Type B pancreatic cell (in vitro differentiated cells): ENCODE measurements at regions not wholly inside any gene's neighbourhood (a gene's known extent, or its start where the extent isn't known, plus 50 kb on each side); places are given as distances from the start of the nearest gene placed in this dataset.
"Not testable (repeated sequence)": the region's sequence is repeated elsewhere in the genome, so short reads cannot be mapped to it uniquely, and the experiment has no call there.

Source experiments
- DNase-seq: peaks from one replicate; pipeline ENCODE4 v3.0.0; 2021; ENCODE audit warnings: mixed read lengths; ENCODE audit not compliant: unreplicated experiment; ENCODE audit errors: extremely low spot score
- H3K27ac Mint-ChIP-seq: 2 replicates; pipeline ENCODE4 v1.8.0; 2021; ENCODE audit warnings: mild to moderate bottlenecking, mixed read lengths
- H3K27me3 Mint-ChIP-seq: 2 replicates; pipeline ENCODE4 v1.8.0; 2021; ENCODE audit warnings: mixed read lengths
- H3K36me3 Mint-ChIP-seq: 2 replicates; pipeline ENCODE4 v1.8.0; 2021; ENCODE audit warnings: mixed read lengths
- H3K4me1 Mint-ChIP-seq: one replicate; pipeline ENCODE4 v1.8.0; 2021; ENCODE audit warnings: mixed read lengths; ENCODE audit not compliant: unreplicated experiment
- H3K4me3 Mint-ChIP-seq: 2 replicates; pipeline ENCODE4 v1.8.0; 2021; ENCODE audit warnings: mild to moderate bottlenecking, mixed read lengths
- H3K9me3 Mint-ChIP-seq: 2 replicates; pipeline ENCODE4 v1.8.0; 2021; ENCODE audit warnings: mixed read lengths
- CTCF ChIP-seq: fragments of 200-600 bp; sonication (generic); conservative IDR thresholded peaks from 2 replicates; pipeline ENCODE4 v1.5.0; 2021; ENCODE audit warnings: antibody characterized with exemption, mild to moderate bottlenecking

- H3K27me3 Mint-ChIP-seq, result peaks cover 27% of the 10 kb centered on the region
- no peak overlapping the region for H3K27ac Mint-ChIP-seq
- no peaks in the 10 kb centered on the region for H3K9me3 Mint-ChIP-seq
- no peaks in the 10 kb centered on the region for H3K4me1 Mint-ChIP-seq
- no peak for TF ChIP-seq CTCF
- DNase-seq, result no peak
- no peaks in the 10 kb centered on the region for H3K36me3 Mint-ChIP-seq
- H3K4me3 Mint-ChIP-seq, result no peak overlapping the region
Observed at GRCh38 chr4:129282293-129282692, 186.3 kb downstream of the C4orf33 start.

GRCh38 chr4:129292194-129292593 is 196.2 kb downstream of the C4orf33 start:
- H3K27me3 Mint-ChIP-seq, result peaks cover 48% of the 10 kb centered on the region
- not testable (repeated sequence) for DNase-seq, H3K36me3 Mint-ChIP-seq, H3K27ac Mint-ChIP-seq, H3K4me3 Mint-ChIP-seq, H3K9me3 Mint-ChIP-seq, H3K4me1 Mint-ChIP-seq

GRCh38 chr4:129314781-129315180 is 218.8 kb downstream of the C4orf33 start:
- Mint-ChIP-seq H3K27ac (no peak overlapping the region), H3K36me3 (no peaks in the 10 kb centered on the region), H3K27me3 (no peaks in the 10 kb centered on the region), H3K4me3 (no peak overlapping the region), H3K4me1 (no peaks in the 10 kb centered on the region), H3K9me3 (no peaks in the 10 kb centered on the region)
- TF ChIP-seq CTCF, result no peak
- no peak for DNase-seq

GRCh38 chr4:129322920-129323319 is 227.0 kb downstream of the C4orf33 start:
- no peak for DNase-seq
- H3K27ac Mint-ChIP-seq, result no peak overlapping the region
- H3K4me3 Mint-ChIP-seq, result no peak overlapping the region
- no peaks in the 10 kb centered on the region for H3K9me3 Mint-ChIP-seq
- H3K36me3 Mint-ChIP-seq, result no peaks in the 10 kb centered on the region
- TF ChIP-seq CTCF, result no peak
- H3K4me1 Mint-ChIP-seq, result peaks cover 7% of the 10 kb centered on the region
- peaks cover 25% of the 10 kb centered on the region for H3K27me3 Mint-ChIP-seq

- Mint-ChIP-seq H3K4me3 (no peak overlapping the region), H3K27ac (no peak overlapping the region), H3K9me3 (no peaks in the 10 kb centered on the region), H3K36me3 (no peaks in the 10 kb centered on the region), H3K27me3 (peaks cover 25% of the 10 kb centered on the region), H3K4me1 (peaks cover 7% of the 10 kb centered on the region)
- no peak for TF ChIP-seq CTCF
- no peak for DNase-seq
Observed at GRCh38 chr4:129323658-129324057, 227.7 kb downstream of the C4orf33 start.

GRCh38 chr4:129326571-129327460 is 230.9 kb downstream of the C4orf33 start:
- DNase-seq, result no peak
- Mint-ChIP-seq H3K27ac (no peak overlapping the region), H3K4me1 (peaks cover 7% of the 10 kb centered on the region), H3K36me3 (no peaks in the 10 kb centered on the region), H3K9me3 (no peaks in the 10 kb centered on the region), H3K27me3 (peaks cover 21% of the 10 kb centered on the region), H3K4me3 (no peak overlapping the region)
- no peak for TF ChIP-seq CTCF
